Endothelial cell of umbilical vein (primary cell): ENCODE measurements at regions not wholly inside any gene's neighbourhood (a gene's known extent, or its start where the extent isn't known, plus 50 kb on each side); places are given as distances from the start of the nearest gene placed in this dataset.

Experiments used
- BruUV-seq: library from RNA; stranded (reverse); fragments of 400-500 nt; replicated peaks from 2 replicates; lab custom pipeline; 2021; lab: Mats Ljungman, UMichigan
- CTCF ChIA-PET: fragments of 300-600, 350-600 bp; sonication (Branson Sonifier 250); formaldehyde crosslinking; loops from one replicate; lab custom pipeline; 2021; ENCODE audit warnings: antibody characterized with exemption, inconsistent platforms; lab: Charles Lee
- POLR2A ChIA-PET: fragments of 300-600, 350-600 bp; sonication (Branson Sonifier 250); formaldehyde crosslinking; loops from one replicate; lab custom pipeline; 2021; ENCODE audit warnings: antibody characterized with exemption, inconsistent platforms; lab: Charles Lee
- DNase-seq: peaks from one replicate; pipeline ENCODE4 v3.0.0-alpha.2; 2011; ENCODE audit warnings: low read depth, low spot score
- FAIRE-seq: peaks from 2 replicates; lab custom pipeline; 2011; peaks lifted over from hg19 to GRCh38; lab: Jason Lieb, UNC
- H2AFZ ChIP-seq: 2 replicates; pipeline ENCODE4 v1.6.0; 2012; ENCODE audit warnings: low read depth, low read length, control low read depth, inconsistent platforms
- H3K27ac ChIP-seq: 2 replicates; pipeline ENCODE4 v1.5.1; 2011; ENCODE audit warnings: low read depth, mild to moderate bottlenecking, control low read depth, low read length, moderate library complexity; ENCODE audit not compliant: insufficient read depth
- H3K27me3 ChIP-seq, 2 experiments: 2 replicates each; pipeline versions ENCODE4 v1.6.0 to v1.6.1; 2011; ENCODE audit warnings: low read length in 2 of 2, mixed read lengths in 1 of 2; ENCODE audit not compliant: control insufficient read depth in 2 of 2, insufficient read depth in 2 of 2
- H3K36me3 ChIP-seq, 2 experiments: 2 replicates in 1 of 2; 3 replicates in 1 of 2; pipeline ENCODE4 v1.5.1; 2011; ENCODE audit warnings: low read length in 2 of 2, mild to moderate bottlenecking in 1 of 2, moderate library complexity in 1 of 2; ENCODE audit not compliant: control insufficient read depth in 2 of 2, insufficient read depth in 2 of 2; ENCODE audit errors: extremely low read depth in 1 of 2
- H3K4me1 ChIP-seq: 3 replicates; pipeline ENCODE4 v1.5.1; 2011; ENCODE audit warnings: mild to moderate bottlenecking, low read length; ENCODE audit not compliant: control insufficient read depth, insufficient read depth; ENCODE audit errors: extremely low read depth
- H3K4me2 ChIP-seq: 2 replicates; pipeline ENCODE4 v1.6.1; 2011; ENCODE audit warnings: low read length, control low read depth, mixed read lengths; ENCODE audit not compliant: insufficient read depth
- H3K4me3 ChIP-seq, 3 experiments: fragments of 200-600 bp in 1 of 3; sonication (generic), shearing (Covaris generic) in 1 of 3; replicated peaks in 1 of 3; 2 replicates each; pipeline ENCODE4 v1.5.1; 2011 to 2016; ENCODE audit warnings: control low read depth in 3 of 3, low read length in 3 of 3, mild to moderate bottlenecking in 2 of 3, inconsistent platforms in 1 of 3, low read depth in 1 of 3, moderate library complexity in 1 of 3; ENCODE audit not compliant: insufficient read depth in 1 of 3
- H3K79me2 ChIP-seq: 2 replicates; pipeline ENCODE4 v1.6.0; 2012; ENCODE audit warnings: low read length, inconsistent platforms; ENCODE audit not compliant: control insufficient read depth, insufficient read depth
- H3K9ac ChIP-seq: replicated peaks from 2 replicates; pipeline ENCODE3; 2011; ENCODE audit warnings: low read length, control low read depth; ENCODE audit not compliant: insufficient read depth; ENCODE audit errors: extremely low read depth
- H3K9me1 ChIP-seq: replicated peaks from 3 replicates; pipeline ENCODE4 v1.6.0; 2011; ENCODE audit warnings: mild to moderate bottlenecking, low read length; ENCODE audit not compliant: control insufficient read depth, insufficient read depth; ENCODE audit errors: extremely low read depth
- H3K9me3 ChIP-seq: replicated peaks from 2 replicates; pipeline ENCODE4 v1.5.1; 2012; ENCODE audit warnings: low read length, inconsistent platforms; ENCODE audit not compliant: control insufficient read depth, insufficient read depth
- H4K20me1 ChIP-seq: replicated peaks from 2 replicates; pipeline ENCODE3; 2011; ENCODE audit warnings: mild to moderate bottlenecking, low read length; ENCODE audit not compliant: control insufficient read depth, insufficient read depth; ENCODE audit errors: extremely low read depth
- EZH2 ChIP-seq: IDR thresholded peaks from 2 replicates; pipeline ENCODE4 v1.6.1; 2012; ENCODE audit warnings: borderline replicate concordance, low read depth, mild to moderate bottlenecking, moderate library complexity, low read length, inconsistent platforms; ENCODE audit not compliant: severe bottlenecking
- FOS ChIP-seq: IDR thresholded peaks from 2 replicates; pipeline ENCODE4 v1.6.1; 2011; ENCODE audit warnings: mild to moderate bottlenecking, low read length, moderate library complexity, borderline replicate concordance; ENCODE audit not compliant: insufficient read depth
- GATA2 ChIP-seq: IDR thresholded peaks from 2 replicates; pipeline ENCODE4 v1.7.0; 2011; ENCODE audit warnings: low read depth, mild to moderate bottlenecking, moderate library complexity, mixed read lengths, low read length; ENCODE audit not compliant: insufficient read length, insufficient read depth
- JUN ChIP-seq: IDR thresholded peaks from 2 replicates; pipeline ENCODE4 v1.6.1; 2011; ENCODE audit warnings: borderline replicate concordance, low read depth; ENCODE audit not compliant: insufficient read length, insufficient read depth
- MYC ChIP-seq: IDR thresholded peaks from one replicate; pipeline ENCODE4 v1.6.1; 2011; ENCODE audit warnings: mild to moderate bottlenecking, low read depth, low read length
- POLR2A ChIP-seq: IDR thresholded peaks from 2 replicates; pipeline ENCODE4 v1.6.1; 2012; ENCODE audit warnings: low read depth, mild to moderate bottlenecking, control low read depth, low read length
- POLR2AphosphoS5 ChIP-seq: IDR thresholded peaks from 2 replicates; pipeline ENCODE4 v1.6.1; 2012; ENCODE audit warnings: low read depth, mild to moderate bottlenecking, control low read depth, low read length, moderate library complexity; ENCODE audit not compliant: insufficient read depth
- dilution Hi-C: fragments of 300-500 bp; cut with MboI; formaldehyde crosslinking; loops from one replicate; pipeline ENCODE4 v1.15.0; 2019; ENCODE audit warnings: low sequenced_read_pairs; ENCODE audit not compliant: extremely low pct_ligation_motif_present
- intact Hi-C: fragments of 100-400 bp; cut with micrococcal nuclease; formaldehyde crosslinking; loops from one replicate; pipeline ENCODE4 v1.10.0; 2022
- TF ChIP-seq, protein P1 (sequence below), 2 donors: IDR thresholded peaks; 1 replicate in 1 of 2; 2 replicates in 1 of 2; pipeline ENCODE4 v1.5.1; 2011; ENCODE audit warnings: low read length in 2 of 2, mild to moderate bottlenecking in 2 of 2, moderate library complexity in 2 of 2, control low read depth in 1 of 2, inconsistent platforms in 1 of 2, low read depth in 1 of 2; ENCODE audit not compliant: insufficient read depth in 1 of 2; ENCODE audit errors: extremely low read depth in 1 of 2
- TF ChIP-seq, protein P2 (sequence below): IDR thresholded peaks from 2 replicates; pipeline ENCODE4 v1.6.1; 2011; ENCODE audit not compliant: insufficient read depth, insufficient read length

DNA sequence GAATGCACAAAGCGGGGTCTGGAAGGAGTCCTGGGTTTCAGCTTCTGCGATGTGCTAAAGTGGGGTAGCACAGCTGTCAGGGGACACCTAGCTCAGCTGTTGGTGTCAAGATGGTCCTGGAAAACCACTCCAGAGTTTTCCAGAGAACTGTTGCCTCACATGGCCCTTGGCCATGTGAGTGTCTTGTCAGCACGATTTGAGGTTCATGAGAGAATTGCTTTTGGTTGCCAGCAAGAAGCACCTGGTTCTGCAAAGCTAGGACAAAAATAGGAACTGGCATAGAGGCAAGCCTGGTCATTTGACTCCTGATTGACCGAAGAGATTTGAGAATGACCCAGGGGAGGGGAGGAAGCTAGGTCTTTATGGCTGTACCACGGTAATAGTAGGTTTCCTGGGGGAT lies 50.4 kb upstream of the CTLA4 start:
- H3K4me2 ChIP-seq = no peak overlapping the region
- DNase-seq = no peak
- ChIA-PET CTCF (interaction anchor here (0.7 to 3.9 kb wide), 9 partner anchors 59 to 1228 kb away, joined by 3 to 47 read pairs (median 5); no protein-coding TSS in a partner anchor), POLR2A (no interaction called here)
- H3K27me3 ChIP-seq = peaks cover 4 to 5% of the 10 kb centered on the region in 2 experiments
- no peaks in the 10 kb centered on the region for H3K9me3 ChIP-seq
- TF ChIP-seq JUN (no peak), FOS (no peak), EZH2 (no peak), POLR2A (no peak), POLR2AphosphoS5 (no peak), MYC (no peak), GATA2 (no peak)
- TF ChIP-seq, protein P1, sequence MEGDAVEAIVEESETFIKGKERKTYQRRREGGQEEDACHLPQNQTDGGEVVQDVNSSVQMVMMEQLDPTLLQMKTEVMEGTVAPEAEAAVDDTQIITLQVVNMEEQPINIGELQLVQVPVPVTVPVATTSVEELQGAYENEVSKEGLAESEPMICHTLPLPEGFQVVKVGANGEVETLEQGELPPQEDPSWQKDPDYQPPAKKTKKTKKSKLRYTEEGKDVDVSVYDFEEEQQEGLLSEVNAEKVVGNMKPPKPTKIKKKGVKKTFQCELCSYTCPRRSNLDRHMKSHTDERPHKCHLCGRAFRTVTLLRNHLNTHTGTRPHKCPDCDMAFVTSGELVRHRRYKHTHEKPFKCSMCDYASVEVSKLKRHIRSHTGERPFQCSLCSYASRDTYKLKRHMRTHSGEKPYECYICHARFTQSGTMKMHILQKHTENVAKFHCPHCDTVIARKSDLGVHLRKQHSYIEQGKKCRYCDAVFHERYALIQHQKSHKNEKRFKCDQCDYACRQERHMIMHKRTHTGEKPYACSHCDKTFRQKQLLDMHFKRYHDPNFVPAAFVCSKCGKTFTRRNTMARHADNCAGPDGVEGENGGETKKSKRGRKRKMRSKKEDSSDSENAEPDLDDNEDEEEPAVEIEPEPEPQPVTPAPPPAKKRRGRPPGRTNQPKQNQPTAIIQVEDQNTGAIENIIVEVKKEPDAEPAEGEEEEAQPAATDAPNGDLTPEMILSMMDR (IDR thresholded peaks at IDR 0.05; ENCODE audit: extremely low read depth in 1 of 2, insufficient read depth in 1 of 2, low read depth in 1 of 2, low read length in 2 of 2) = no peak
- TF ChIP-seq, protein P2, sequence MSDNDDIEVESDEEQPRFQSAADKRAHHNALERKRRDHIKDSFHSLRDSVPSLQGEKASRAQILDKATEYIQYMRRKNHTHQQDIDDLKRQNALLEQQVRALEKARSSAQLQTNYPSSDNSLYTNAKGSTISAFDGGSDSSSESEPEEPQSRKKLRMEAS = no peak
- H3K27ac ChIP-seq = no peak overlapping the region
- no TSS peak for BruUV-seq
- no peak overlapping the region for H3K9ac ChIP-seq
- dilution Hi-C loops = no loop called here
- no peaks in the 10 kb centered on the region for H4K20me1 ChIP-seq
- no peak for FAIRE-seq
- no peak overlapping the region for H3K4me3 ChIP-seq
- no peaks in the 10 kb centered on the region for H3K79me2 ChIP-seq
- intact Hi-C loops = loop anchor here (5.0 to 10.0 kb wide), 3 partner anchors 162 to 1245 kb away; partner anchors contain the start of gene ICA1L
- no peaks in the 10 kb centered on the region for H3K9me1 ChIP-seq
- peaks cover 16% of the 10 kb centered on the region for H3K4me1 ChIP-seq
- no peaks in the 10 kb centered on the region for H3K36me3 ChIP-seq
- H2AFZ ChIP-seq = no peak overlapping the region
